ENCODE measurements at regions not wholly inside any gene's neighbourhood (a gene's known extent, or its start where the extent isn't known, plus 50 kb on each side); places are given as distances from the start of the nearest gene placed in this dataset.

DNA sequence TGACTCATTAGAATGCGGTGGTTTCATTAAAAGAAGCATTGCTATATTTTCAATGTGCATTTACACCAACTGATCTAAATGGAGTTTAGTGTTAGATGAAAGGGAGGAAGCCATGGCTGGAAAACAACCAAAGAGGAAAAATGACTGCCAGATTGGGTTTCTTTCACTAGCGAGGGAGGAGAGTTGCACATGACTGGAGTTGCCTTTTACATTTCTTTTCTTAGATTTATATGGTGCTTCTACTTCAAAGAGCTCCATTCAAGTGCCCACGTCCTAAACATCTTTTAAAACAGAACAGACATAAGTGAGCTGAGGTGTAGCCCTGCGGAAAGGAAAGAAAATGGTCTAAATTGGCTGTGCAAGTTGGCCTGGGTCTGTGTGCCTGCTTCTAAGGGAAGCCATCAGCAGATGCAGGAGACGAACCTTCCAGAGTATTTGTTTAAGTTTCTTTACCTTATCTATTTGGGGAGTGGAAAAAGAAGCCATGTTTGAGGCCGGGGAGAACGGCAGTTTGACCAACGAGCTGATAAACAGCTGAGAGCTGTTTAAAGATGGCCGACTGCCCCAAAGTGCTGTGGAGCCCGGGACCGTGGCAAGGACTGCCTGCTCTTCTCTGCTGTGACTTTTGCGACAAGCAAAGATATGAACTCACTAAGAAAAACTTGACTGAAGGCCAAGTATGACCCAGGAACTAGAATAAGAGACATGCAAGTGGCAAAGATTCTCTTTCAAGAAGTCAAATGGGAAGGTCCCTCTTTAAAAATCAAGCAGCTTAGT lies 327.0 kb downstream of the ZNF516 start:
- TF ChIP-seq, protein P1, sequence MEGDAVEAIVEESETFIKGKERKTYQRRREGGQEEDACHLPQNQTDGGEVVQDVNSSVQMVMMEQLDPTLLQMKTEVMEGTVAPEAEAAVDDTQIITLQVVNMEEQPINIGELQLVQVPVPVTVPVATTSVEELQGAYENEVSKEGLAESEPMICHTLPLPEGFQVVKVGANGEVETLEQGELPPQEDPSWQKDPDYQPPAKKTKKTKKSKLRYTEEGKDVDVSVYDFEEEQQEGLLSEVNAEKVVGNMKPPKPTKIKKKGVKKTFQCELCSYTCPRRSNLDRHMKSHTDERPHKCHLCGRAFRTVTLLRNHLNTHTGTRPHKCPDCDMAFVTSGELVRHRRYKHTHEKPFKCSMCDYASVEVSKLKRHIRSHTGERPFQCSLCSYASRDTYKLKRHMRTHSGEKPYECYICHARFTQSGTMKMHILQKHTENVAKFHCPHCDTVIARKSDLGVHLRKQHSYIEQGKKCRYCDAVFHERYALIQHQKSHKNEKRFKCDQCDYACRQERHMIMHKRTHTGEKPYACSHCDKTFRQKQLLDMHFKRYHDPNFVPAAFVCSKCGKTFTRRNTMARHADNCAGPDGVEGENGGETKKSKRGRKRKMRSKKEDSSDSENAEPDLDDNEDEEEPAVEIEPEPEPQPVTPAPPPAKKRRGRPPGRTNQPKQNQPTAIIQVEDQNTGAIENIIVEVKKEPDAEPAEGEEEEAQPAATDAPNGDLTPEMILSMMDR (IDR thresholded peaks at IDR 0.05): no peak
- Histone ChIP-seq H3K36me3 (no peaks in the 10 kb centered on the region), H3K4me1 (no peaks in the 10 kb centered on the region), H3K9me3 (no peaks in the 10 kb centered on the region), H3K4me3 (no peak overlapping the region), H3K27me3 (no peaks in the 10 kb centered on the region), H3K27ac (no peak overlapping the region)
- intact Hi-C loops (cut with DNase I): no loop called here
- no peak for DNase-seq (ENCODE audit: low spot score in 2 of 2)

DNA sequence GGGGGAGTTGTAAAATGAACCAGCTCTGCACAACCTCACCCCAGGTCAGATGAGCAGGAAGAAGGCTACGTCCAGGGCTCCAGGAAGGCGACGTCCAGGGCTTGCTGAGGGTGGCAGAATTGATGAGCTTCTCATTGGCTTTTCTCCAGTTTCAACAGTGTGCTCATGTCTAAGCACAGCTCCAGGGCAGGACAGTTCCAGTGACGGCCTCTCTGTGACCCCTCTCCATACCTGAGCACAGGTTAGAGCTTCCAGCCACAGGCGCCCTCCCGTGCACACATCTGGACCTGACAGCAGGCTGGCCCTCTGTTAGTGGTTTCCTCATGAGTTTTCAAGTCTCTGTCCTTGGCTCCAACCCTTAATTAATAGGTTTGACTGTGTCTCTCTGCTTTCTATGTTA lies 327.6 kb downstream of the ZNF516 start:
- intact Hi-C loops (cut with DNase I): no loop called here
- no peak for DNase-seq (ENCODE audit: low spot score in 2 of 2)

DNA sequence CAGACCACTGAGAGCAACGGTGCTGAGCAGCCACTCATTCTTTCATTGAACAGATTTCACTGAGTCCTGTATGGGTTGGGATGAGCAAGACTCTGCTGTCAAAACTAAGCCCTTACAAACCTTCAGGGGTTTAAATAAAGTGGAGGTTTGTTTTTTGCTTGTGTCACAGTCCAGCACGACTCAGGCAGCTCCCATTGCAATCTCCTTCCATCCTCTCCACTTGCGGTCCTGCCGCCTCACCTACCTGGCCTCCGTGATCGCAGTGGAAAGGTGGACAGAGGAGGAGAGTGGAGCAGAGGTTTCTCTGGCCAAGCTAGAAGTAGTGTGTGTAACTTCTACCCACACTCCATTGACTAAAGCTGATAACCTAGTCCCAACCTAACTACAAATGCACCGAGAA lies 332.2 kb downstream of the ZNF516 start:
- H3K36me3 ChIP-seq: no peaks in the 10 kb centered on the region
- no peak overlapping the region for H3K4me3 ChIP-seq
- H3K27me3 ChIP-seq: no peaks in the 10 kb centered on the region
- no peak for DNase-seq (ENCODE audit: low spot score in 2 of 2)
- H3K27ac ChIP-seq: no peak overlapping the region
- intact Hi-C loops (cut with DNase I): no loop called here
- no peaks in the 10 kb centered on the region for H3K9me3 ChIP-seq
- H3K4me1 ChIP-seq: no peaks in the 10 kb centered on the region
- TF ChIP-seq, protein P1 (IDR thresholded peaks at IDR 0.05): no peak

More for the DNA sequence above, 327.6 kb downstream of the ZNF516 start:
- Histone ChIP-seq H3K4me3 (no peak overlapping the region), H3K36me3 (no peaks in the 10 kb centered on the region), H3K27ac (no peak overlapping the region), H3K27me3 (no peaks in the 10 kb centered on the region), H3K4me1 (no peaks in the 10 kb centered on the region), H3K9me3 (no peaks in the 10 kb centered on the region)
- TF ChIP-seq, protein P1 (IDR thresholded peaks at IDR 0.05): no peak

DNA sequence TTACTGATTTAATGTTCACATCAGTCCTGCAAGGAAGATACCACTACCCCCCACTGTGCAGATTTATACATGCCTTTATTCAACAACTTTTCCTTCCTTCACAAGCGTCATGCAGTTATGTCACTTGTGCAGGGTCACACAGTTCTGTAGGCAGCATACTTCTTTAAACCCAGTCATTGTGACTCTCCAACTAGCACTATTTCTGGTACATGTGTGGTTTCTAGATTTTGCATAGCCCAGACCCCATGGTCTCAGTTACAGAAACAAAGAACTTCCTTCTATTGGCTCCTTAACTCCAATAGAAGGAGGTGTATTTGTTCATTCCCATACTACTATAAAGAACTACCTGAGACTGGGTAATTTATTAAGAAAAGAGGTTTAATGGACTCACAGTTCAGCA lies 333.1 kb downstream of the ZNF516 start:
- Histone ChIP-seq H3K36me3 (no peaks in the 10 kb centered on the region), H3K4me1 (no peaks in the 10 kb centered on the region), H3K27me3 (no peaks in the 10 kb centered on the region), H3K27ac (no peak overlapping the region), H3K9me3 (no peaks in the 10 kb centered on the region), H3K4me3 (no peak overlapping the region)
- DNase-seq (ENCODE audit: low spot score in 2 of 2): no peak
- intact Hi-C loops (cut with DNase I): no loop called here
- TF ChIP-seq, protein P1 (IDR thresholded peaks at IDR 0.05): no peak

DNA sequence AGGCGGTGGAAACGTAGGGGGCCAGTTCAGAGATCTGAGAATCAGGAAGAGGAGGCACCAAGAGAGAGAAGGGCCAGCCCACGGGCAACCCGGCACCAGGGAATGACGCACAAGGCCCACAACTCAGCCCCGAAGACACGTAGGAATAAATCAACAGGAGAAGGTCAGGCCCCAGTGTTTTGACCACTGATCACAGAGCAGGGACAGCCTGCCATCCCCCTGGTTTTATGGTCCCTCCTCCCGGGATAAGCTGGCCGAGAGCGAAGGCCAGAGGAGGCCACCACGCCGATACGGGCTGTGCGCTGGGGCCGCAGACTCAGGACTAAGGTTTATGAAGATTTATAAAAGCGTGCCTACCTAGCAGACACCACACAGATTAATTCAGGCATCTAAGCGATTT lies 341.4 kb downstream of the ZNF516 start:
- Histone ChIP-seq H3K4me3 (no peak overlapping the region), H3K27ac (no peak overlapping the region), H3K9me3 (no peaks in the 10 kb centered on the region), H3K27me3 (no peaks in the 10 kb centered on the region), H3K36me3 (no peaks in the 10 kb centered on the region), H3K4me1 (no peaks in the 10 kb centered on the region)
- DNase-seq (ENCODE audit: low spot score in 2 of 2): no peak
- TF ChIP-seq, protein P1 (IDR thresholded peaks at IDR 0.05): no peak
- intact Hi-C loops (cut with DNase I): no loop called here

Measured in ascending aorta (tissue), 2 donors.